HG03280 (cell line): ENCODE measurements at regions not wholly inside any gene's neighbourhood (a gene's known extent, or its start where the extent isn't known, plus 50 kb on each side); places are given as distances from the start of the nearest gene placed in this dataset.

ENCODE experiments used
- ATAC-seq: cut with Tn5 transposase; IDR thresholded peaks from one replicate; pipeline ENCODE4 v1.9.1; 2021; ENCODE audit warnings: mild to moderate bottlenecking, moderate library complexity; ENCODE audit not compliant: unreplicated experiment

DNA sequence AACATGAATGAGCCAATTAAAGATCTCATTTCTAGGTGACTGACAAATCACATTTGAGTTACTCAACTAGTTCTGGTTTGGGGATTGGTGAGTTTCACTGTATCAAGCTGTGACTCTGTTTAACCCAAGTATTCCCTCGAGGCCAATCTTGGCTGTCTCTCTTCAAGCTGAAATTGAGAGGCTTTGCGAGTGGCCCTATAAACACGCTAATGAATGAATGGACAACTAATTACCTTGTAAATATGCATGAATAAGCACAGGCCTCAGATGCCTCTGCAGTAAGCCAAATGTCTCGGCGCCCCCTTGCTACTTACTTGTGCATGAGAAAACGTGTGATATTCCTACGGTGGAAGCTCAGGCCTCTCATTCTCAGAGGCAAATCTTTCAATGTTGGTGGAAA is 450.3 kb upstream of the PSMD7 start:
- ATAC-seq, result no peak

DNA sequence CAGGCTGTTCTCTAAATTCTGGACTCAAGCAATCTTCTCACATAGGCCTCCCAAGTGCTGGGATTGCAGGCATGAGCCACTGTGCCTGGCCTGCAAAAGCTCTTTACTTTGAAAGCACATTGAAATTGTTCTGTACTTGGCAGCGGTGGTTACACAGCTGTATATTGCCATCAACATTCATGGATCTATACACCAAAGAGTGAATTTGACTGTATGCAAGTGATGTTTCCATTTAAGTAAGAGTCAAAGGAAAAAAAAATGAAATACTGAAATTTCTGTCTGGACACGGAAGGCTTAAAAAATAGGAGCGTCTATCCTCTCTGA is 450.6 kb upstream of the PSMD7 start:
- ATAC-seq, result no peak

DNA sequence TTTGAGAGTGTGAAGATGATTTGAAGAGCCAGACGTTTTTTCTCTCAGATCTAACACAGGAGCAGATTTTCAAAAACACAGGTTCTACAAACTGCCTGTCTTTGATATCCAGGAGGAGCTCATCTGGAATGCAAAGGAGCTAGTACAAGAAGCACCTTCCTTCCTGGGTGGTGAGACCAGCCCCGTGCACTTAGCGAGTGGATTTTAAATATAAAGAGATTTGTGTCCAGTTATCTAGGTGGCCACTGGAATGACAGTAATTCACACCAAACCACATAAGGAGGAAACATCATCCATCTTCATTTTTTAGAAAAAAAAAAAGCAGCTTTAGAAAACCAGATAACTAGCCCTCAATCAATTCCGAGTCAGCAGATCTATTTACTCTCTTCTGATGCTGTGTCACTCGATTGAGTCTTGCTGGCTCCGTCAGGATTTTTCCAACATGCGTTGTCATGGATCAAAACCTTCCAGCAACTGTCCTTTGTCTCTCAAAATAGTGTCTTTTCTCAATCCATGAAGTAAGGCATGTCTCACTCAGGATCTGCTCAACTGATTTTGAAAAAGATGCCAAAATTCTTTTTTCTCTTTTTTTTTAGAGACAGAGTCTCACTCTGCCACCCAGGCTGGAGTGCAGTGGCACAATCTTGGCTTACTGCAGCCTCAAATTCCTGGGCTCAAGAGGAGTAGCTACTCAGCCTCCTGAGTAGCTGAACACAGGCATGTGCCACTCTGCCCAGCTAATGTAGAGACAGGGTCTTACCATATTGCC is 451.2 kb upstream of the PSMD7 start:
- ATAC-seq, result no peak

DNA sequence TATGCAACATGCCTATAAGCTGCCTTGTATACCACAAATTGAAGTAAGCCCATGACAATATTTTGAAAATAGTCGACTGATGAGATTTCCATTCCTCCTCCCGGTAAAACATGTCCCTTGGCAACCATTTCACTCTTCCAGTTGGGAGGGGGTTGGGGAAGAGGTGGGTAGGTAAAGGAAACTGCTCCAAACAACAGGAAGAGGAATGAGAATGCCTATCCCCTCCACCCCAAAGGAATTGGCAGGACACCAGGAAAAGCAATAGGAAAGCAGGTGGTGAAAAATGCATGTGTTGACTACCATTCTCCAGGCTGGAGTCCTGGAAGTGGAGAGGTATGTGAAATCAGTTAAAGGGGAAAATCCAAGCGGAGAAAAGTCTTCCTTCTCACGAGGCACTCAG is 455.9 kb upstream of the PSMD7 start:
- no peak for ATAC-seq

DNA sequence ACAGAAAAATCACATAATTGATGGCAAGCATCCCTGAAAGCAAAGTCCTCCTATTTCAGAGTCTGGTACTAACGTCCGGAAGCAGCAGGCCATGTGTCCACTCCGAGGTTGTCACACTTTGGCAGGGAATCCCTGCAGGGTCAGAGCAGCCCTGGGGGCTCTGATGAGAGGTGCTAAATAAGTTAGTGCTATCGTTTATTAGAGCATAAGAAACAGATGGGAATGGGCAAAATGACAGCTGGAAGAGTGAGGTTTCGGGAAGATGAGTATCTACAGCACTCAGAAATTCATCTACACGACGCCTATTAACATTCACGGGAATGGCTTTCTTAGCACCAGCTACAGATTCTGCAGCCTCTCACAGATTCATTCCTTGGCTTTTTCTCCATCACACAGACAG is 465.4 kb upstream of the PSMD7 start:
- ATAC-seq, result no peak

DNA sequence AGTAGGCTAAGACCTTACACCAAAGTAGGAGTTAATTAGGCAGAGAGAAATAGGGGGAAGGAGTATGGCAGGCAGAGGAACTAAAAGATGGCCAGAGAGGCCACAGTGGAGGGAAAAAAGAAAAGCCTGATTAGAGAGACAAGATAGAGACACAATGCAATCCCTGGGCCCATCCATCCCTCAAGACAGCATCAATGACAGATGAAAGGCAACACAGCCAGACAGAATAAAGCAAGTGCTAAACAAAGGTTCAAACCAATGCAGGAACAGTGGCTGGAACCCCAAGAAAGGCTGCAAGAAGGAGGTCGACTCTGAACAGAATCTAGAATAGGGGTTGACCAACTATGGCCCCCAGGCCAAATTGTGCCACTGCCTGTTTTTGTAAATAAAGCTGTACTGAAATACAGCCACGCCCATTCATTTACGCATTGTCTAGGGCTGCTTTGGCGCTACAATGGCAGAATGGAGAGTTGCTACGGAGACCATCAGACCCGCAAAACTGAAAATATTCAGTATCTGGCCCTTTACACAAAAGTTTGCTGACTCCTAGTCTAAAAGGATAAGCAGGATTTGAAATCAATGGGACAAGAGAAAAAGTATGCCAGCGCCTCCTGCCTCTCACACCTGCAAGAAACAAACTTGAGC is 473.3 kb upstream of the PSMD7 start:
- ATAC-seq, result no peak

GRCh38 chr16:73817526-73818324 is 478.9 kb upstream of the PSMD7 start:
- ATAC-seq, result no peak

DNA sequence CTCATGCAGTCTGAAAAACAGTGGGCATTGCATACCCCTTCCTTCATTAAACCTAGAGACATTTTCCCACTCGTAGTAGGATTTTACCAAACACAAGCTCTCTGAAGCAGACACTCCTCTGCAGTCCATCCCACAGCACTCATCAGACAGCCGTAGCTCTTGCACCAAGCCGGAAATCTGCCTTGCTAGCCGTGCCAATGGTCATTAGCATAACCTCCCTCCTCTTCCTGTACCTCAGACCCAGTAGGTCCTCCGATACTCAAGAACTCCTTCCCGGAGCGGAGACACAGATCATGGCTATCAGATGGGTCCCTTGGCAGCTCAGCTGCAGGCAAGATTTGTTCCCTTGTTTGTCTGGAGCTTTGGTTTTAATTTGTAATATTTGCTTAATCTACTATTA is 483.1 kb upstream of the PSMD7 start:
- ATAC-seq, result no peak

- no peak for ATAC-seq
These were observed 492.2 kb upstream of the PSMD7 start for GRCh38 chr16:73804456-73804855.

DNA sequence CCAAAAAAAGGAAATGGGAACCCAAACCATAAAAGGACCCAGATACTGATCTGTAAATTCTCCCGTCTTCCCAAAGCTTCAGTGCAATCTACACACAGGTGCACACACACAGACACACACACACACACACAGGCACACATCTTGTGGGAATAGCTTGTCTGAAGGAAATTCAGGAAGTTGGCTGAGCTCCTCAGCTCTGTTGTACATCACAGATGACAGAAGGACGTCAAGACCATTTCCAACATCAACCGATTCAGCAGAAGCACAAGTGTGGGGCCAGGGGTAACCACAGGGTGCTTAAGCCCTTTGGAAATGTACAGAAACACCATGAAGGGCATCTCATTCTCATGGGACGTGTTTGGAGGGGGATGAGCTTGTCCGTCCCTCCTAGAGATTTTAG is 498.1 kb upstream of the PSMD7 start:
- no peak for ATAC-seq

DNA sequence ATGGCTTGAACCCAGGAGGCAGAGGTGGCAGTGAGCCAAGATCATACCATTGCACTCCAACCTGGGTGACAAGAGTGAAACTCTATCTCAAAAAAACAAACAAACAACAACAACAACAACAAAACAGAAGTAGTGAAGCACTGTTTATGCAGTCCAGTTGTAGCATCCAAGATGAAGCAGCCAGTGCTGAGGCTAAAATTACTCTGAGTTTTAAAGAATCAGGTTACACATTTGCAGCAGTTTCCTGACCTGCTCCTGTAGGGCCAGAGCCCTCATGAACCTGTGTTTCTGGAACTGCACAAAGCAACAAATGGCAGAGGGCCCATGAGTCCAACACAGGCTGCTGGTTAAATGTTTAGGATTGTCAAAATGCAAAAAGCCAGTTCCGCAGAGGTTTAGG is 499.5 kb upstream of the PSMD7 start:
- ATAC-seq, result no peak

DNA sequence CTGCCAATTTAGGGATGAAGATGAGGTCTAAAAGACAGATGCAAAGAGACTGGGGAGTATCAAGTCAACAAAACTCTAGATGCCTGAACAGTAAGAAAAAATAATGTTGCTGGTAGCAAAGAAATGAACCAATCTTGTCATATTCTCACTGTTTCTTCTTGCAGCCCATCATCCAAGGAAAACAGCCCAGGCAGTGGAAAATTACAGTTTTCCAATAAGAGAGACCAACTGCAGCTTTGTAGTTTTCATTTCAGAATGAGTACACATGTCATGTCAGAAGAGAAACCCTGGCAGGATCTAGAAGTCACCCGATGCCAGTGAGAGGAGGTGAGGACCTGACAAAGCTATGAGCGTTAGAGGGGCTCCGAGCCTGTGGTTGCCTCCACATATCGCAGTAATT is 500.4 kb upstream of the PSMD7 start:
- ATAC-seq, result no peak

DNA sequence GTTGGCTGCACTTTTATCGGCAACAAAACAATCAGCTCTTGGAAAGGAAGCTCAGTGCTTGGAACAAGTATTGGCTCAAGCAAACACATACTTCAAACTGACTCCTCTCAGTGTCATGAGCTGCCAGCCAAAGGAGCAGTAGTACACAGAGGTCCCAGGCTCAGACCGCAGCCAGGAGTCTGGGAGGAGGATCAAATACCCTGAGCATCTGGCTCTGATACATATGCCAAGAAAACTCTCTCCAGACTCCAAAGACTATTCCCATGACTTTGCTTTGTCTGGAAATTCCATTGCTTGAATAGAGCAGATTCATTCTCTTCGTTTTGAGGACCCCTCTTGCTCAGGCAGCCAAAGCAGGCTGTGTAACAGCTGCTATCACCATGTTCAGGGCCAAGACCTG is 501.6 kb upstream of the PSMD7 start:
- no peak for ATAC-seq

- ATAC-seq, result no peak
These were observed 502.7 kb upstream of the PSMD7 start for GRCh38 chr16:73793871-73794437.

DNA sequence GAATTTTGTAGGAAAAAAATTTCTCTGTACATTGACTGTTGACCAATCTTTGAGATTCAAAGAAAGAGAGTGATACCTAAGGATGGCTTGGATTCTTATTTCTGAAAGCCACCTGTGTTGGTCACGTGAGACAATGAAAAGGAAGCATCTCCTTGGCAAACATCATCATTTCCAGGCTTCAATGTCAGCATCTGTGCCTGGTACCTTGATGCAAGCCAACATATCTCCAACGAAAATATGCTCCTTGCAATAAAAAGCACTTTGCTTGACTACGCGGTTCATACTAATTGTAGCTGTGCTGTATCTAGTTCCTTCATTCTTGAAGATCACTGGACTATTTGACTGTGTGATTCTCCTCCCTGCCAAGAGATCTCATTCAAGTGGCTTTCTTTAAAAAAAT is 503.4 kb upstream of the PSMD7 start:
- no peak for ATAC-seq

DNA sequence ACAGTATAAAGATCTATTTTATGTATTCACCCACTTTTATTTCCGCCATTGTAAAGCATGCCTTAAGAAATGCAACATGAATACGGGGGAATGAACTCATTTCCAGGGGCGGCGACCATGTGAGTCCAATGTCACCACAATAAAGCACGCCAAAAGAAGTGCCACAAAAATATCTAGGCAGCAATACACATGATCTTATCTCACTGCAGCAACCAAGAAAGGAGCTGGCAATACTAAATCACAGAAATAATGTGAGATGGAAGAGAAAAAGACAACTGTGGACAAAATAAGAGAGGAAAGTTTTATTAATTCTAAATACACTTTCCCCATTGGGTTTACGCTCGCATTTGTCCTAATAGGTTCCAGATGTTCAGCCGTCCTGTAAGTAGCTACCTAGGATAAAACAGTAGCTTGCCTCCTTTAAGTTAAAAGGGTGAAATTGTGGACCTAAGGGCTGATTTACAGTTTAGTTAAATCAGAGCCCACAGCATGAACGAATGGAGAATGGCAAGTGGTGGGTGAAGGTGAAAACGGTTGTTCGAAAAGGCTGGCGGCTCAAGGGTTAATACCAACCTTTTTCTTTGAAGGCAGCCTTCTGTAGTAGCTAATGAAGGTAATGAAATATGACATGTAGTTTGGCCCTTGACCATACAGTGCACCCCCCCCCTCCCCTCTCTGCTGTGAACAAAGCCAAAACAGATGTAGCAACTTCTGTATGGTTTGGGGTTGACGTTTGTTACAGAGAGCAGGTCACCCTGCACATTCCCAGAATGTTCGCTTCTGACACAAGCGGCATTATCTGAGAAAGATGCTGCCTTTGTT is 504.2 kb upstream of the PSMD7 start:
- ATAC-seq, result no peak

DNA sequence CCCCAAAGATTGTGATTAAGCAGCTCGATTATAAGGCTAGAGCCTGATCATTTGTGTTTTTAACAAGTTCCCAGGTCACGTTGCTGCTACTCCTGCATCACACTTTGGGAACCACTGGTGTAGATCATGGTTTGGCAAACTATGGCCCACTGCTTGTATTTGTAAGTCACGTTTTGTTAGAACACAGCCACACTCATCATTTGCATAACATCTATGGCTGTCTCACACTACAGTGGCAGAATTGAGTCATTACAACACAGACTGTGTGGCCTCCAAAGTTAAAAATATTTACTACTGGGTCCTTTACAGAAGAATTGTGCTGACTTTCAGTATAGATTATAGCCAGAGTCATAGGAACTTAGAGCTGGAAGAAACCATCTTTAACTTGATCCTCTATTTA is 515.3 kb upstream of the PSMD7 start:
- no peak for ATAC-seq

DNA sequence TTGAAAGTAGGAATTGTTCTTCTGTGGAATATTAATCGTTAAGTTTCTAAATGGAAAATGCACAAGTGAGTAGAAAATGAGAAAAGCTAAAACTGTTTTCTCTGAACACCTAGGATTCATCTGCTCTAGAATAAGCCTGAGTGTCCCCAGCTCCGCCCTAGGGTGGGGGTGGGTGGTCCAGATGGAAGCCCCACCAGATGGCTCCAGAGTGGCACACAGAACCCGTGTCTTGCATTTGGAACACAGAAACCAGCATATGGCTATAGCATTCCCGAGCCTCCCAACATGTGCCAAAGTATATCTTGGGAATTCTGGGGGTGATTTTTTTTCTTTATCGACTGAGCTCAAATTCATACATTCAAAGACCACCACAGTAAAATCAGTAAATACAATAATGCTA is 517.7 kb upstream of the PSMD7 start:
- no peak for ATAC-seq

DNA sequence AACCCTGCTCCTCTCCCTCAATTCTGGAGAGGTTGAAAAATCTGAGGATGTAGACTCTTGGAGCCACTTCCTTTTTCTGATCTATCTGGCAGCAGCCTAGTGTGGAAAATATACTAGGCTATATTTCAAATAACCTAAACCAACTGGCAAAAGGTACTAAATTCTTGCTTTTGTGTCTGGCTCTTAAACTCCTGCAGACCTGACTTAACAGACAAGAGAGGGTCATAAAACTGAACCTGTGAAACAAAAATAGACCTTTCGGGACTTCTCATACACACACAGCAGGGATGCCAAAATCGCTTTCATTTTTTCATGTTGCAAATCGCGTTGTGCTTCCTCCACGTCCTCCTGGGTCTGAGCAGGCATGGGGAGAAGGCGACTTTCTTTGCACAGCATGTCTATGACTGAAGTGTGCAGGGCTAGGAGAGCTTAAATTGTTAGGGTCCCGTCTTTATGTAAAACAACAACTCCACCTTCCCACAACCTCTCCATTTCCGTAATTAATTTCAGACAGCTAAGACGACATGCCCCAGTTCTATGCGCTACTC is 520.7 kb upstream of the PSMD7 start:
- ATAC-seq, result no peak

- ATAC-seq, result no peak
These were observed 525.2 kb upstream of the PSMD7 start for GRCh38 chr16:73771196-73772064.
